ENCODE measurements at regions not wholly inside any gene's neighbourhood (a gene's known extent, or its start where the extent isn't known, plus 50 kb on each side); places are given as distances from the start of the nearest gene placed in this dataset.

- TF ChIP-seq, protein P1, sequence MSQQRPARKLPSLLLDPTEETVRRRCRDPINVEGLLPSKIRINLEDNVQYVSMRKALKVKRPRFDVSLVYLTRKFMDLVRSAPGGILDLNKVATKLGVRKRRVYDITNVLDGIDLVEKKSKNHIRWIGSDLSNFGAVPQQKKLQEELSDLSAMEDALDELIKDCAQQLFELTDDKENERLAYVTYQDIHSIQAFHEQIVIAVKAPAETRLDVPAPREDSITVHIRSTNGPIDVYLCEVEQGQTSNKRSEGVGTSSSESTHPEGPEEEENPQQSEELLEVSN (IDR thresholded peaks at IDR 0.05; ENCODE audit: borderline replicate concordance, low read depth) = no peak
- no peak for TF ChIP-seq HMGXB4 (CRISPR knock-in tag; IDR thresholded peaks at IDR 0.05; ENCODE audit: borderline replicate concordance)
- no peak for TF ChIP-seq HOXA7 (CRISPR knock-in tag; IDR thresholded peaks at IDR 0.05)
- no peak for TF ChIP-seq PBX3 (IDR thresholded peaks at IDR 0.05)
- TF ChIP-seq USF2 (IDR thresholded peaks at IDR 0.05) = no peak
- TF ChIP-seq ZC3H11A (IDR thresholded peaks at IDR 0.05) = no peak
- TF ChIP-seq ZFP36 (IDR thresholded peaks at IDR 0.05; ENCODE audit: borderline replicate concordance, partially characterized antibody) = no peak
- no peak for TF ChIP-seq RARB (CRISPR knock-in tag; IDR thresholded peaks at IDR 0.05)
Observed at GRCh38 chr16:86992587-86992986, 324.6 kb downstream of the C16orf95 start (continued).

- WGBS (ENCODE audit: missing lambda C conversion rate) = 94% methylated on average over 19 of the region's 26 CpGs
- CTCF ChIA-PET = interaction anchor here (2.2 to 4.1 kb wide), 2 partner anchors 24 to 429 kb away, joined by 5 to 13 read pairs; no protein-coding TSS in a partner anchor
- no peak for FAIRE-seq
Observed at GRCh38 chr16:86993426-86994110, 323.6 kb downstream of the C16orf95 start.

More at GRCh38 chr16:86993426-86994110, 323.6 kb downstream of the C16orf95 start:
- TF ChIP-seq EHMT2 (IDR thresholded peaks at IDR 0.05; ENCODE audit: low read depth) (no peak), USF2 (IDR thresholded peaks at IDR 0.05) (no peak), PHF8 (IDR thresholded peaks at IDR 0.05; ENCODE audit: borderline replicate concordance, low read depth) (no peak), EHF (CRISPR knock-in tag; IDR thresholded peaks at IDR 0.05) (no peak), RFX5 (IDR thresholded peaks at IDR 0.05) (no peak), MAZ (IDR thresholded peaks at IDR 0.05; ENCODE audit: borderline replicate concordance, low read depth, low read length) (no peak), SREBF2 (IDR thresholded peaks at IDR 0.05) (no peak), CEBPB (IDR thresholded peaks at IDR 0.05) (no peak), HOXA7 (CRISPR knock-in tag; IDR thresholded peaks at IDR 0.05) (no peak), RAD21 (conservative IDR thresholded peaks at IDR 0.05 in 1 of 2, IDR thresholded peaks at IDR 0.05 in 1 of 2) (no peak), RARB (CRISPR knock-in tag; IDR thresholded peaks at IDR 0.05) (no peak), MAX (IDR thresholded peaks at IDR 0.05) (no peak), POLR2AphosphoS2 (conservative IDR thresholded peaks at IDR 0.05; ENCODE audit: low read length) (no peak), HDAC2 (IDR thresholded peaks at IDR 0.05) (no peak)
- TF ChIP-seq, protein P2, sequence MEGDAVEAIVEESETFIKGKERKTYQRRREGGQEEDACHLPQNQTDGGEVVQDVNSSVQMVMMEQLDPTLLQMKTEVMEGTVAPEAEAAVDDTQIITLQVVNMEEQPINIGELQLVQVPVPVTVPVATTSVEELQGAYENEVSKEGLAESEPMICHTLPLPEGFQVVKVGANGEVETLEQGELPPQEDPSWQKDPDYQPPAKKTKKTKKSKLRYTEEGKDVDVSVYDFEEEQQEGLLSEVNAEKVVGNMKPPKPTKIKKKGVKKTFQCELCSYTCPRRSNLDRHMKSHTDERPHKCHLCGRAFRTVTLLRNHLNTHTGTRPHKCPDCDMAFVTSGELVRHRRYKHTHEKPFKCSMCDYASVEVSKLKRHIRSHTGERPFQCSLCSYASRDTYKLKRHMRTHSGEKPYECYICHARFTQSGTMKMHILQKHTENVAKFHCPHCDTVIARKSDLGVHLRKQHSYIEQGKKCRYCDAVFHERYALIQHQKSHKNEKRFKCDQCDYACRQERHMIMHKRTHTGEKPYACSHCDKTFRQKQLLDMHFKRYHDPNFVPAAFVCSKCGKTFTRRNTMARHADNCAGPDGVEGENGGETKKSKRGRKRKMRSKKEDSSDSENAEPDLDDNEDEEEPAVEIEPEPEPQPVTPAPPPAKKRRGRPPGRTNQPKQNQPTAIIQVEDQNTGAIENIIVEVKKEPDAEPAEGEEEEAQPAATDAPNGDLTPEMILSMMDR (IDR thresholded peaks at IDR 0.05) = no peak
- peak overlapping the region; percentile 79 for H3K27ac ChIP-seq
- POLR2A ChIA-PET = no interaction called here
- no peaks in the 10 kb centered on the region for H3K9me3 ChIP-seq
- no peak overlapping the region for H3K4me3 ChIP-seq
- ATAC-seq (no peak), DNase-seq (ENCODE audit: low read depth in 1 of 2, low spot score in 1 of 2) (no peak)
- H3K4me1 ChIP-seq = peaks cover 27% of the 10 kb centered on the region
- H3K4me2 ChIP-seq = peak overlapping the region; percentile 85; the same call in 1 of the 3 replicates

Data from A549 (cell line).